ENCODE measurements at regions not wholly inside any gene's neighbourhood (a gene's known extent, or its start where the extent isn't known, plus 50 kb on each side); places are given as distances from the start of the nearest gene placed in this dataset.

DNA sequence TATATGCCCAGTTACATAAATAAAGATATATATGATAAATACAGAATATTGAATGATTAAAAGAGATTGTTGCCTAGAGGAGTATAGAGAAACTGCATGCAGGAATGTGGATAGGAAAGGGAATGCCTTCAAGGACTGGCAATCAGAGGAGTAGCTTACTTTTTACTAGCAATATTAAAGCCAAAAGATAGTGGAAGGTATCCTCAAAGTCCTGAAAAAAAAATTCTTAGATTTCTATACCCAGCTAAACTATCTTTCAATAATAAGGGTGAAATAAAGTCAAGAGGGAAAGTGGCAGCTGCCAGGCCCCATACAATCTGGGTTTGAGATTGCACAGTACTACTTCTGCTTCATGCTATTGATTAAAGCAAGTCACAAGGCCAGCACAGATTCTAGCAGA lies 733.2 kb downstream of the GATA3 start:
- TF ChIP-seq EZH2 (IDR thresholded peaks at IDR 0.05; ENCODE audit: insufficient read depth, poor library complexity, severe bottlenecking) (no peak), EZH2phosphoT487 (IDR thresholded peaks at IDR 0.05; ENCODE audit: insufficient read depth, low read depth) (no peak)
